Activated CD8-positive, alpha-beta T cell treated with anti-CD3 and anti-CD28 coated beads, Interleukin-2, amount 10 ng/mL, durations not matched to agents 7 days and 5 days (primary cell): ENCODE measurements at regions not wholly inside any gene's neighbourhood (a gene's known extent, or its start where the extent isn't known, plus 50 kb on each side); places are given as distances from the start of the nearest gene placed in this dataset.
A peak's percentile ranks its signal among the peaks of the same experiment; 100 is the strongest.

Source experiments
- ATAC-seq: fragments of 150-1000 bp; cut with Tn5 transposase; one replicate; pipeline ENCODE4 v1.10.0; 2021; ENCODE audit warnings: moderate library complexity
- CTCF ChIA-PET: fragments of 350-600 bp; sonication (Branson Sonifier 250); formaldehyde crosslinking; loops from one replicate; lab custom pipeline; 2021; ENCODE audit warnings: antibody characterized with exemption; lab: Charles Lee
- POLR2A ChIA-PET: fragments of 350-600 bp; sonication (Branson Sonifier 250); formaldehyde crosslinking; loops from one replicate; lab custom pipeline; 2021; ENCODE audit warnings: antibody characterized with exemption; lab: Charles Lee
- DNase-seq: peaks from one replicate; pipeline ENCODE4 v3.0.0-alpha.2; 2020
- H3K27ac Mint-ChIP-seq: one replicate; pipeline ENCODE4 v1.8.0; 2021; ENCODE audit warnings: mild to moderate bottlenecking, mixed read lengths
- H3K27me3 Mint-ChIP-seq: one replicate; pipeline ENCODE4 v1.8.0; 2021; ENCODE audit warnings: low read depth, mixed read lengths
- H3K36me3 Mint-ChIP-seq: one replicate; pipeline ENCODE4 v1.8.0; 2021; ENCODE audit warnings: low read depth, mixed read lengths
- H3K4me1 Mint-ChIP-seq: one replicate; pipeline ENCODE4 v1.8.0; 2021; ENCODE audit warnings: low read depth, mixed read lengths
- H3K4me3 Mint-ChIP-seq: one replicate; pipeline ENCODE4 v1.8.0; 2021; ENCODE audit warnings: mild to moderate bottlenecking, mixed read lengths
- H3K9me3 Mint-ChIP-seq: one replicate; pipeline ENCODE4 v1.8.0; 2022; ENCODE audit warnings: mixed read lengths; ENCODE audit not compliant: insufficient read depth

DNA sequence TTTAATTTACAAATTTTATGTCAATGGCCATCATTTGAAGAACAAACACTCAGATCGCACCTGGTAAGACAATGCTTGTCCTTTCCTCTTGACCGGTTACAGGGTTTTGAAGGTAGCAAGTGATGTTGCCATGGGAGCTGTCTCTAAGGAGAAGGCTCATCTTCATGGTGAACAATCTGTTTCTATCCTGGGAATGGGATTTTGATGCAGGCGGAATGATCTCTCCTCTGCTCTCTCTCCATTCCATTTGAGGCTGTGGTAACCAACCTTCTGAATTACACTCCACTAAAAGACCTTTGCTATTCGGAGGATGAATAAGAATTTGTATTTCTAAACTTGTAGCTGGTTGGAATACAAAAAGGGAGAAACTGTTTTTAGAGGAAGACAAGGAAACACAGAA lies 57.9 kb upstream of the SLC5A9 start:
- DNase-seq (no peak), ATAC-seq (no peak)
- no peaks in the 10 kb centered on the region for H3K36me3 Mint-ChIP-seq
- ChIA-PET CTCF (no interaction called here), POLR2A (no interaction called here)
- H3K27me3 Mint-ChIP-seq: peaks cover 8% of the 10 kb centered on the region
- no peaks in the 10 kb centered on the region for H3K4me1 Mint-ChIP-seq
- H3K4me3 Mint-ChIP-seq: no peak overlapping the region
- no peaks in the 10 kb centered on the region for H3K9me3 Mint-ChIP-seq
- no peak overlapping the region for H3K27ac Mint-ChIP-seq

DNA sequence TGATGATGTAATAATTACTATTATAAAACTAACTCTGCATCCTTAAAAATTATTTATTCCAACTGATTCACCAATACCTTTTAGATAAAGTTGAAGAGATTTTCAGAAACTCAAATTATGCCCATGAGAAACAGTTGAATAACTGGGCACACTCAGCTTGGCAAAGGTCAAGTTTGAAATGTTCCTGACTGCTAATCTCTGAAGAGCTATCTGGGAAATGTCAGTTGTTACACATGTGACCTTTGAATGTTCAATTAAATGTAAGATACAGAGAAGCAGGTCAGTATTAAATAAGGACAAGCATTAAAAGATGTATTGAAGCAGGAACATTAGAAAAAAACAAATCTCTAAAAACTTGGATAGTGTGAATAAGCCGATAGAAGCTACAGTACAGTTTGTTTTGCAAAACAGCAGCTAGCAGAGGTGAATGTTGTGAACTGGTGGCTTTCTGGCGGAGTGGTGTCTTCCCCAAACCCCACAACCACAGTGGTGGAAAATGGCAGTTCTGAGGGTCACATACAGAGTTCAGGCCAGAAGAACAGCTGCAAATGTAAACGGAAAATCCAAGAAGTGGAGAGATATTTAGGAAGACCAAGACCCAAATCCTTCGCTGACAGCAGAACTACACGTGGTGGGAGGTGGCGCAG lies 61.9 kb upstream of the SLC5A9 start:
- ATAC-seq (no peak), DNase-seq (no peak)
- Mint-ChIP-seq H3K27me3 (peaks cover 7% of the 10 kb centered on the region), H3K9me3 (no peaks in the 10 kb centered on the region), H3K36me3 (no peaks in the 10 kb centered on the region), H3K27ac (no peak overlapping the region), H3K4me3 (no peak overlapping the region), H3K4me1 (no peaks in the 10 kb centered on the region)
- POLR2A ChIA-PET: no interaction called here
- CTCF ChIA-PET: interaction anchor here (1.0 kb wide), 1 partner anchor 67 kb away, joined by 4 read pairs; no protein-coding TSS in a partner anchor

DNA sequence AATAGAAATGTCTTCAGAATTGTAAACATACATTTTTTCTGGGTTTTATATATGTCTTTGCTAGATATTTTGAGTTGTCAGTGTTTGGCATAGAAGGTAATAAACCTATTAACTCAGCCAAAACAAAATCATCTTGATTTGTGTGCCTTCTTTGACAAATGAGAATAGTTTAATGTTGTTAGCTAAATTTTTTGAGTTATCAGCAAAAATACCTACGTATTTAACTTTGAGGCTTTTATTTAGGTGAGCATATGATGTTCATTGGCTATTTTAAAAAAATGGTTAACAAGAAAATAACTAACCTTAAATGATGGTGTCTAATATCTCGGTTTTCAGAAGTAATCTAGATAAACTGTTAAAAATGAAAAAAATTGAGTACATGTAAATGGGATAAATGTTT lies 83.2 kb upstream of the SLC5A9 start:
- no peak for DNase-seq
- H3K4me3 Mint-ChIP-seq: no peak overlapping the region
- ChIA-PET POLR2A (no interaction called here), CTCF (no interaction called here)
- no peak overlapping the region for H3K27ac Mint-ChIP-seq
- H3K36me3 Mint-ChIP-seq: no peaks in the 10 kb centered on the region
- no peak for ATAC-seq
- no peaks in the 10 kb centered on the region for H3K4me1 Mint-ChIP-seq
- no peaks in the 10 kb centered on the region for H3K9me3 Mint-ChIP-seq
- peaks cover 13% of the 10 kb centered on the region for H3K27me3 Mint-ChIP-seq

DNA sequence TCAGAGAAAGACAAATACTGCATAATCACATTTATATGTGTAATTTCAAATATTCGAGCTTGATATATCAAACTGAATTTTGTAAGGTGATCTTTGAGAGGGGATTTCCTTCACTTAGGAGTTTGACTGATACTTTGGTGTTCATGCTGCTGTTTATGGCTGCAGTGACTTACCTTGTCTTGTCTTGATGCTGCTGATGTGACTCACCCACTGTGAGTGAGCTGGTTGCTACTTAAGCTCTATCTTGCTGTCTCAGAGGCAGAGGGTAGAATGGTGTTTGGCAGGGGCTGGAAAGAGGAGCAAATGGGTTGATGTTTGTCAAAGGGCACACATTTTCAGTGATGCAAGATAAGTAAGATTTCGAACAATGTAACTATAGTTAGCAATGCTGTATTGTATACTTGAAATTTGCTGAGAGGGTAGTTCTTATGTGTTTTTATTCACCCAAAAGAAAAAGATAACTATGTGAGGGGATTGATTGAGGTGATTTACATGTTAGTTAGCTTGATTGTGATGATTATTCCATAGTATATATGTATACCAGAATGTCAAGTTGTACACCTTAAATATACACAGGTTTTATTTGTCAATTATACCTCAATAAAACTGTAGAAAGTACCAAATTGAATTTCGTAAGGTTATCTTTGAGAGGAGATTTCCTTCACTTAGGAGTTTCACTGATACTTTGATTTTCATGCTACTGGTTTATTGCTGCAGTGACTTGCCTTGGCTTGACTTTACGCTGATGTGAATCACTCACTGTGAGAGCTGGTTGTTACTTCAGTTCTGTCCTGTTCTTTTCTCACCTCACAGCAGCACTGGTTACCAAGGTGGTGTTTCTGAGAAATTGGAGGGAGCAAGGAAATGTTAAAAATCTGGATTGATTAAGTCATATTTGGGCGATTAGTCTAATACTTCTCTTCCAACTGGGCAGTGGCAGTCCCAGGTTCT lies 94.5 kb upstream of the SLC5A9 start:
- no peaks in the 10 kb centered on the region for H3K36me3 Mint-ChIP-seq
- H3K4me3 Mint-ChIP-seq: no peak overlapping the region
- no peak overlapping the region for H3K27ac Mint-ChIP-seq
- ATAC-seq (no peak), DNase-seq (no peak)
- no peaks in the 10 kb centered on the region for H3K9me3 Mint-ChIP-seq
- POLR2A ChIA-PET: no interaction called here
- H3K4me1 Mint-ChIP-seq: no peaks in the 10 kb centered on the region
- peaks cover 14% of the 10 kb centered on the region for H3K27me3 Mint-ChIP-seq
- CTCF ChIA-PET: no interaction called here

DNA sequence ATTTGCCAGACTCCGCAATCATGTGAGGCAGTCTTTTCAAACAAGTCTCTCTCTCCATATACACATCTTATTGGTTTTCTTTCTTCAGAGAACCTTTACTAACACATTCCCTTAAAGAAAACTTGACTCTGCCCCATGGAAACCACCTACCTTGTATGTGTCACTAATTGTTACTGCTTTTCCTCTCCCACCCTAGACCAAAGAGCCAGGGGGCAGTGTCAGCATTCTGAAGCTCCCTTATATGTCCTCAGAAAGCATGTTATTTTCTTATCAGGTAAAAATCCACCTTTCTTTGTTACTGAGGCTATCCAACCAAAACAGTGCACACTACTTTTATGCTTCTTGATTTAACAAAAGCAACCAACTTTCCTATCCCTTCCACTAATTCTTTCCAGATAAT lies 98.9 kb upstream of the SLC5A9 start:
- Mint-ChIP-seq H3K27me3 (peaks cover 16% of the 10 kb centered on the region), H3K27ac (no peak overlapping the region), H3K4me3 (no peak overlapping the region), H3K9me3 (no peaks in the 10 kb centered on the region), H3K4me1 (no peaks in the 10 kb centered on the region), H3K36me3 (no peaks in the 10 kb centered on the region)
- POLR2A ChIA-PET: no interaction called here
- ATAC-seq: no peak
- CTCF ChIA-PET: no interaction called here
- no peak for DNase-seq

DNA sequence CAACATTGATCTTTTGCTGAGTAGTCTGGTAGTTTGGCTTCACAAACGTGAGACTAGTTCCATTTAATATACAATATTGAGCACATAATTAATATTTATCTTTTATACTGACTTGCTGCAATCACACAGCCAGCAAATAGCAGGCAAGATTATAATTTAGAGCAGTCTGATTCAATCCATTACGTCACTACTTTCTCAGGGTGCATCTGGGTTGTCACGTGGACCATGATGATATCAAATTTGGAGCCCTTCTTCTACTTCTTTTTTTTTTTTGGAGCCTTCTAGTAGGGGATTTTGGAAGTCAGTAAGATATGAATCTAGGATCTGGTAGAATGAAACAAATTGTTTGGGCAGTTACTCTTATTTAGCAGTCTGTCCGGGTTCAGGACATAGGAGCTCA lies 100.6 kb upstream of the SLC5A9 start:
- CTCF ChIA-PET: no interaction called here
- H3K4me3 Mint-ChIP-seq: no peak overlapping the region
- DNase-seq (no peak), ATAC-seq (no peak)
- H3K36me3 Mint-ChIP-seq: no peaks in the 10 kb centered on the region
- no peaks in the 10 kb centered on the region for H3K4me1 Mint-ChIP-seq
- POLR2A ChIA-PET: no interaction called here
- no peak overlapping the region for H3K27ac Mint-ChIP-seq
- no peaks in the 10 kb centered on the region for H3K9me3 Mint-ChIP-seq
- peaks cover 13% of the 10 kb centered on the region for H3K27me3 Mint-ChIP-seq

DNA sequence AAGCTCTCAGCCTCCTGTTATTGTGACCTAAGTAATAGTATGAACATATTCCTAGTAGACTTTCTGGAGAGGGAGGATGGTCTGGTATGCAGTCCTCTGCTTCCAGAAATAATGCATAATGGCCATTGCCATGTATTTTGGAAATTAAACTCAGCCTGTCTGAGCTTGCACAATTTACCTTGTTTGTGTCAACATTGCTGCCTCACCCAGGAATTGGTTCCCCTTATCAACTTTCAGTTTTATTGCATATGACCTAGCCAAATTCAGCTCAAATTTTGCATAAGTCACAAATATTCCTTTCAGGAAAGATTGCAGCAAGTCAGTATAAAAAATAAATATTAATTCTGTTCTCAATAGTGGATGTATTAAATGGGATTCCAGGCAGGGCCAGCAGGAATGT lies 101.9 kb upstream of the SLC5A9 start:
- CTCF ChIA-PET: no interaction called here
- no peaks in the 10 kb centered on the region for H3K9me3 Mint-ChIP-seq
- POLR2A ChIA-PET: no interaction called here
- no peak for DNase-seq
- H3K27me3 Mint-ChIP-seq: peaks cover 11% of the 10 kb centered on the region
- H3K4me1 Mint-ChIP-seq: no peaks in the 10 kb centered on the region
- H3K36me3 Mint-ChIP-seq: no peaks in the 10 kb centered on the region
- no peak for ATAC-seq
- no peak overlapping the region for H3K4me3 Mint-ChIP-seq
- H3K27ac Mint-ChIP-seq: no peak overlapping the region

DNA sequence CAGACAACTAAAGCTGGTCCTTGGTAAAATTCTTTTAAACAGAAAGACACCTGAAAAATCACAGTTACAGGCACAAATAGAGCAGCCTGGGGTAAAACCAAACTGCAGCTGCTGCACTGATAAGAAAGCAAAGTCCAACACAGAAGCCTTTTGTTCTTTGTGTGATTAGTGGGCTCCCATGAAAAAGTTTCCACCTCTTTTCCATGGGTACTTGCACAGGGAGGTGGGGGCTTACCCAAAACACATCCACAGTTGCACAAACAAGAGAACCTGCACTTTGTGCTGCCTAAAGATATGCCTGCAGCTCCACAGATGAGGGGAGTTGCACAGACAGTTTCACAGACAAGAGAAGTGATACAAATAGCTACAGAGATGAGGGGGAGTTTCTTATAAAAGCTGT lies 106.7 kb upstream of the SLC5A9 start:
- Mint-ChIP-seq H3K9me3 (no peaks in the 10 kb centered on the region), H3K27ac (no peak overlapping the region), H3K4me1 (no peaks in the 10 kb centered on the region), H3K4me3 (no peak overlapping the region), H3K36me3 (no peaks in the 10 kb centered on the region), H3K27me3 (peaks cover 6% of the 10 kb centered on the region)
- ChIA-PET CTCF (interaction anchor here (1.3 kb wide), 1 partner anchor 22 kb away, joined by 4 read pairs; no protein-coding TSS in a partner anchor), POLR2A (no interaction called here)
- no peak for ATAC-seq
- no peak for DNase-seq

DNA sequence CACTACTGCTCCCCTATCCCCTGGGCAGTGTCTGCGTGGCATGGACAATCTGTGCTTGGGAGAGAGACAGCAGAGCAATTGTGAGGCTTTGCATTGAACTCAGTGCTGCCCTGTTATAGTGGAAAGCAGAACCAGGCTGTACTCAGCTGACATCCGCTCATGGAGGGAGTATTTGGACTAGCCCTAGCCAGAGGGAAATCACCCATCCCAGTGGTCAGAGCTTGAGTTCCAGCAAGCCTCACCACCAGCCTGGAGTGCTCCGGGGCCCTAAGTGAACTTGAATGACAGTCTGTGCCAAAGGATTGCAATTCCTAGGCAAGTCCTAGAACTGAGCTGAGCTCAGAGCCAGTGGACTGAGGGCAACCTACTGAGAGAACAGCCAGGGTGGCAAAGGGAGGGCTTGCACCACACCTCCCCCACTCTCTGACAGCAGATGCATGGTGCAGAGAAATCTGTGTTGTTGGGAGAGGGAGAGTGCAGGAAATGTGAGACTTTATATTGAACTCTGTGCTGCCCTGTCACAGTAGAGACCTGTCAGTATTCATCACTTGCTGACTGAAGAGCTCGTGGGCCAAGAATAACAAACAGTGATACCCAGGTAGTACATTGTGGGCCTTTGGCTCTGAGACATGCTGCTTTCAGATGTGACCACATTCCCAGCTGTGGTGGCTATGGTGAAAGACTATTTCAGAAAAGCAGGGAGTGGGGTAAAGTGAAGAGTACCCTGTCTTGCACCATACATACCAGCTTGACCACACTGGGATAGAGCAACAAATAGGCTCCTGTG lies 107.7 kb upstream of the SLC5A9 start:
- Mint-ChIP-seq H3K27ac (no peak overlapping the region), H3K4me3 (no peak overlapping the region), H3K27me3 (peaks cover 6% of the 10 kb centered on the region), H3K36me3 (no peaks in the 10 kb centered on the region), H3K4me1 (no peaks in the 10 kb centered on the region), H3K9me3 (no peaks in the 10 kb centered on the region)
- ATAC-seq (no peak), DNase-seq (no peak)
- CTCF ChIA-PET: no interaction called here
- POLR2A ChIA-PET: no interaction called here

DNA sequence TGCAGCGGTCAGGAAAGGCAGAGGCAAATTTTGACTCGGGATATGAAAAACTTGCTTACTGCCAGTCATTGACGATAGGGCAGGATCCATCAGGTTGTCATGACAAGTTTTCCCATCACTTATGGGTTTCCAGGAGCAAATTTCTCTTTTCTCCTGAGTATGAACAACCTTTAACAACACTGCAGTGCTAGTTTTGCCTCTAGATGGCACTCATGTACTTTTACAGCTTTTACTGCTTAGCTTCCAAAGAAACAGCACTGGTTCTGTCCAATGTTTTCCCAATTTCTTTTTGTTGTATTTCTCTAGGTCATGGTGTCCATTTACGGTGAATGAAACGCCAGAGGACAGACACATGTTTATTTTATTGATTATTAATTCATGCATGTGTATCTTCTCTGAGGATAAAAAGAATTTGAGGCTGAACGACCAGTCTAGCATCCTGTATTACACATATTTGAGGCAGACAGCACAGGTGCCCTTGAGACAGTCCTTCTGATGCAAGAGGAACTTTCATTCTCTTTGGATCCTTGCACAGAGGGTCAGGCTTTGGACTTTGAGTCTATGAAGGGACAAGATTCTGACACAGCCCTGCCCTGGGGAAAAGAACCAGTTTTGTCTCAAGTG lies 112.3 kb upstream of the TRABD2B start:
- no peak for ATAC-seq
- Mint-ChIP-seq H3K27me3 (peaks cover 3% of the 10 kb centered on the region), H3K36me3 (no peaks in the 10 kb centered on the region), H3K9me3 (no peaks in the 10 kb centered on the region), H3K27ac (no peak overlapping the region), H3K4me1 (no peaks in the 10 kb centered on the region), H3K4me3 (no peak overlapping the region)
- CTCF ChIA-PET: interaction anchor here (0.6 to 2.9 kb wide), 7 partner anchors 16 to 389 kb away, joined by 3 to 41 read pairs (median 4); no protein-coding TSS in a partner anchor
- DNase-seq: peak; percentile 35
- POLR2A ChIA-PET: no interaction called here

DNA sequence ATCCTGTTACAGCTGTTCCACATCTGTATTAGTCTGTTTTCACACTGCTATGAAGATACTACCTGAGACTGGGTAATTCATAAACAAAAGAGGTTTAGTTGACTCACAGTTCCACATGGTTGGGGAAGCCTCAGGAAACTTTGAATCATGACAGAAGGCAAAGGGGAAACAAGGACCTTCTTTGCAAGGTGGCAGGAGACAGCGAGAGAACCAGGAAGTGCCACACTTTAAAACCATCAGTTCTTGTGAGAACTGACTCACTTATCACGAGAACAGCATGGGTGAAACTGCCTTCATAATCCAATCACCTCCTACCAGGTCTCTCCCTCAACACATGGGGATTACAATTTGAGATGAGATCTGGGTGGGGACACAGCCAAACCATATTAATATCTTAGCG lies 110.3 kb upstream of the TRABD2B start:
- ATAC-seq: no peak
- Mint-ChIP-seq H3K4me3 (no peak overlapping the region), H3K36me3 (no peaks in the 10 kb centered on the region), H3K9me3 (no peaks in the 10 kb centered on the region), H3K4me1 (no peaks in the 10 kb centered on the region), H3K27me3 (peaks cover 3% of the 10 kb centered on the region), H3K27ac (no peak overlapping the region)
- ChIA-PET POLR2A (no interaction called here), CTCF (no interaction called here)
- DNase-seq: no peak
